Psoas muscle (tissue), 7 donors: ENCODE measurements at regions not wholly inside any gene's neighbourhood (a gene's known extent, or its start where the extent isn't known, plus 50 kb on each side); places are given as distances from the start of the nearest gene placed in this dataset.

Source experiments
- ATAC-seq, 4 donors: fragments of 200-7000 bp; cut with Tn5 transposase; one replicate each; pipeline ENCODE4 v1.9.1; 2020; ENCODE audit warnings: moderate library complexity in 3 of 4, mild to moderate bottlenecking in 2 of 4
- DNase-seq, 2 donors: peaks; one replicate each; pipeline ENCODE4 v3.0.0-alpha.2; 2020
- H3K27ac ChIP-seq: fragments of 200-600 bp; one replicate; pipeline ENCODE4 v1.8.0; 2022
- H3K27me3 ChIP-seq, 3 donors: fragments of 200-600 bp in 1 of 3; one replicate each; pipeline versions ENCODE4 v1.6.1 to v1.8.0; 2013 to 2022; ENCODE audit warnings: low read length in 2 of 3, mild to moderate bottlenecking in 2 of 3, moderate library complexity in 1 of 3; ENCODE audit not compliant: insufficient read depth in 3 of 3
- H3K36me3 ChIP-seq, 2 donors: fragments of 200-600 bp in 1 of 2; one replicate each; pipeline versions ENCODE4 v1.6.1 to v1.8.0; 2013 to 2022; ENCODE audit warnings: low read depth in 1 of 2, mild to moderate bottlenecking in 1 of 2, moderate library complexity in 1 of 2; ENCODE audit not compliant: insufficient read depth in 1 of 2
- H3K4me1 ChIP-seq: fragments of 200-600 bp; one replicate; pipeline ENCODE4 v1.8.0; 2022
- H3K4me3 ChIP-seq: fragments of 200-600 bp; one replicate; pipeline ENCODE4 v1.8.0; 2022; ENCODE audit warnings: mild to moderate bottlenecking
- H3K9me3 ChIP-seq: fragments of 200-600 bp; one replicate; pipeline ENCODE4 v1.8.0; 2022
- WGBS, 3 donors: extraction: QIAGEN DNeasy Blood & Tissue Kit; methylation state at CpG; one replicate each; pipeline versions ENCODE4 v1.1.6 to v1.1.7; 2013; 5-methylcytosine and 5-hydroxymethylcytosine counted together
- intact Hi-C, 2 donors: fragments of 100-400 bp; cut with DNase I; formaldehyde crosslinking; loops; one replicate each; pipeline versions ENCODE4 v1.11.0 to v1.14.2; 2022
- TF ChIP-seq, protein P1 (sequence below): fragments of 200-600 bp; IDR thresholded peaks from one replicate; pipeline ENCODE4 v1.8.0; 2022; ENCODE audit warnings: antibody characterized with exemption
- donor health status: healthy with polysubstance abuse.
- donor health status: DM: no; HTN: no; CAD: no; lungs with moderate emphysema.
- donor health status: Bipolar disorder and iron deficiency.
- donor health status: healthy.
- donor health status: DM: yes; HTN: yes; CAD: no.
- donor health status: DM: no; HTN: no; CAD: no.
- donor health status: DM: yes; HTN: yes; CAD: no.

DNA sequence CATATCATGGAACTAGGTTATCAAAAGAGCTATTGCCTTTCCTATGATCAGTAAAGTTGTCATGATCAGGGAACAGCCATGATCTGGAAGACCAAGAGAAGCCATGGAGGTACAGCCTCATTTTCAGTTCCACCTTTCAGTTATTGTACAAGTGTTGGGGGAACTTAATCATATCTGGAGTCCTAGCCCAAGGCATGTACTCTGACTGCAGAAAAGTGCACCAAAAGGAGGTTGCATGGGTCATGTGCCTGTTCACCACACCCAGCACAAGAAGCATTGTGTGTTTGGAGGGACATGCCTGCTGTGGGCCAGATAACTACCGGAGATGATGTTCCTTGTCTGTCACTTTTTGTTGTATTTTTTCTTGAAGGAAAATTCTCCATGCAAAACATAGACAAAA lies 185.8 kb upstream of the MAN1A1 start:
- no peak overlapping the region for H3K4me3 ChIP-seq
- no peaks in the 10 kb centered on the region for H3K4me1 ChIP-seq
- ATAC-seq (no peak), DNase-seq (no peak)
- H3K27me3 ChIP-seq: no peaks in the 10 kb centered on the region
- TF ChIP-seq, protein P1, sequence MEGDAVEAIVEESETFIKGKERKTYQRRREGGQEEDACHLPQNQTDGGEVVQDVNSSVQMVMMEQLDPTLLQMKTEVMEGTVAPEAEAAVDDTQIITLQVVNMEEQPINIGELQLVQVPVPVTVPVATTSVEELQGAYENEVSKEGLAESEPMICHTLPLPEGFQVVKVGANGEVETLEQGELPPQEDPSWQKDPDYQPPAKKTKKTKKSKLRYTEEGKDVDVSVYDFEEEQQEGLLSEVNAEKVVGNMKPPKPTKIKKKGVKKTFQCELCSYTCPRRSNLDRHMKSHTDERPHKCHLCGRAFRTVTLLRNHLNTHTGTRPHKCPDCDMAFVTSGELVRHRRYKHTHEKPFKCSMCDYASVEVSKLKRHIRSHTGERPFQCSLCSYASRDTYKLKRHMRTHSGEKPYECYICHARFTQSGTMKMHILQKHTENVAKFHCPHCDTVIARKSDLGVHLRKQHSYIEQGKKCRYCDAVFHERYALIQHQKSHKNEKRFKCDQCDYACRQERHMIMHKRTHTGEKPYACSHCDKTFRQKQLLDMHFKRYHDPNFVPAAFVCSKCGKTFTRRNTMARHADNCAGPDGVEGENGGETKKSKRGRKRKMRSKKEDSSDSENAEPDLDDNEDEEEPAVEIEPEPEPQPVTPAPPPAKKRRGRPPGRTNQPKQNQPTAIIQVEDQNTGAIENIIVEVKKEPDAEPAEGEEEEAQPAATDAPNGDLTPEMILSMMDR: no peak
- 55 to 93% (median 83%) methylated on average over 1 of the region's 1 CpG for WGBS, 3 donors
- no peaks in the 10 kb centered on the region for H3K36me3 ChIP-seq
- H3K9me3 ChIP-seq: no peaks in the 10 kb centered on the region
- H3K27ac ChIP-seq: no peak overlapping the region
- intact Hi-C loops: no loop called here

DNA sequence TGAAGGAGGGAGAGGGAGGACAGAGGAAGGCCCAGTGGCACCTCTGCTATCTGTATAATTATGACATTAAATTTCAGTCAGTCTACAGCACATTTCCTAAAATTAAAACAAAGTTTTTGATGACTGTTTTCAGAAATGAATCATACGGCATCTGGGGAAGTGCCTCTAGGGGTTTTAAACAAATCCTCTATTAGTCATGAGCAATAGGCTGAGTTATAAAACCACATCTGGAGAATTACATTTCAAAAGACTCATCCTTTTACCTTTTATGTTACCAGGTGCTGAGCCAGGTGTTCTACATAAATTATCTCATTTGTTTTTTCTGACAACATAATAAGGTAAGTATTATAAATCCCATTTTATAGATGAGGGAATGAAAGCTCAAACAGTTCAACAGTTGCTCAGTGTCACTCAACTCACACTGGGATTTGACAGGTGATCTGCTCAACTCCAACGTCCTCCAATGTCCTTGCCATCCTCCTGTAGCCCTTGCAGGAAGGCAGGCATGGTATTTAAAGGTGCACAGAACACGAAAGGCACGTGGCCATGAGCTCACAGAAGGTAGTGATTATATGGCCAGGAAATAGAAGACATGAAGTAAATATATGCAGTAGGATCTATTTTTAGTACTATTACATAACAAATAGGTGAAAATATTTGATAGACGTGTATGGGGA lies 184.2 kb upstream of the MAN1A1 start:
- Histone ChIP-seq H3K27ac (no peak overlapping the region), H3K9me3 (no peaks in the 10 kb centered on the region), H3K27me3 (no peaks in the 10 kb centered on the region), H3K4me1 (no peaks in the 10 kb centered on the region), H3K4me3 (no peak overlapping the region), H3K36me3 (no peaks in the 10 kb centered on the region)
- ATAC-seq (no peak), DNase-seq (no peak)
- WGBS, 3 donors: 17 to 45% (median 38%) methylated on average over 5 of the region's 5 CpGs
- TF ChIP-seq, protein P1: no peak
- intact Hi-C loops: no loop called here

DNA sequence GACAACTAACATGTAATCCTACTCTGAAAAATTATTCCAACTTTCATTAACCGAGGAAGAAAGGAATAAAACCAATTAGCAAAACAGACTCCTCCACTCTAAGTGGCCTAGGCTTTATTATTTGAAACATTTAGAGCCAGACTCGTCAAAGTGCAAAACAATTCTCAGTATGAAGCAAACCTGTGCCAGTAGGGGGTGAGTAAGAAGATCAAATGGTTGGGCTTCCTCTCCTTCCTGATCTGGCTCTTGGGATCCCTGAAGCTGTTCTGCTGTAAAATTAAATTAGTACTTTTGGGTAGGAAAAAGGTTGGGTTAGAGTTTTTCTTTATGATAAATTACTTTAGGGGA lies 177.6 kb upstream of the MAN1A1 start:
- Histone ChIP-seq H3K9me3 (no peaks in the 10 kb centered on the region), H3K36me3 (no peaks in the 10 kb centered on the region), H3K27me3 (no peaks in the 10 kb centered on the region), H3K4me1 (no peaks in the 10 kb centered on the region), H3K4me3 (no peak overlapping the region), H3K27ac (no peak overlapping the region)
- intact Hi-C loops: no loop called here
- TF ChIP-seq, protein P1: no peak
- 12 to 16% (median 14%) methylated on average over 2 of the region's 2 CpGs for WGBS, 3 donors
- DNase-seq (no peak), ATAC-seq (no peak)

GRCh38 chr6:119526561-119527230 lies 177.1 kb upstream of the MAN1A1 start:
- Histone ChIP-seq H3K27me3 (no peaks in the 10 kb centered on the region), H3K27ac (no peak overlapping the region), H3K9me3 (no peaks in the 10 kb centered on the region), H3K4me3 (no peak overlapping the region), H3K36me3 (no peaks in the 10 kb centered on the region), H3K4me1 (no peaks in the 10 kb centered on the region)
- intact Hi-C loops: no loop called here
- 68 to 76% (median 69%) methylated on average over 7 of the region's 7 CpGs for WGBS, 3 donors
- DNase-seq: no peak
- ATAC-seq: no peak
- TF ChIP-seq, protein P1: no peak

DNA sequence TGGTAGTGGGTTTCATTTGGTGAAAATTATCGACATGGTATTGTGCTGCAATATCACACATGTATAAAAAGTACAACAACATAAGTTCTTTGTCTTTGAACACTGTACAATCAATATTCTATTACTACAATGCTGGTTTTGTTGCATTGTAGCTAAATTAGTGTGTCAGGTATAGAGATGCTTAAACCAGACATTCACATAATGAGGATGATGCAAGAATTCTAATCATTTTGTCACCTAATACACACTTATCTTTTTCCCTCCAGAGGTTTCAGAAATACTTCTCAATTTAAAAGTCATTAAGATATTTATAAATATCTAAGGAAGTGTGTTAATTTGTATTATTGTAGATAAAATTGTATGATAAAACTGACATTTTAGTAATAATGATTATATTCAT lies 174.8 kb upstream of the MAN1A1 start:
- no peak overlapping the region for H3K4me3 ChIP-seq
- TF ChIP-seq, protein P1: no peak
- no peaks in the 10 kb centered on the region for H3K9me3 ChIP-seq
- H3K36me3 ChIP-seq: no peaks in the 10 kb centered on the region
- intact Hi-C loops: no loop called here
- H3K27me3 ChIP-seq: no peaks in the 10 kb centered on the region
- whole genome bisulfite sequencing, 3 donors: 88 to 97% (median 93%) methylated on average over 1 of the region's 1 CpG
- H3K27ac ChIP-seq: no peak overlapping the region
- no peaks in the 10 kb centered on the region for H3K4me1 ChIP-seq
- ATAC-seq (no peak), DNase-seq (no peak)
